GM21786 (cell line): ENCODE measurements at regions not wholly inside any gene's neighbourhood (a gene's known extent, or its start where the extent isn't known, plus 50 kb on each side); places are given as distances from the start of the nearest gene placed in this dataset.
"Not testable (repeated sequence)": the region's sequence is repeated elsewhere in the genome, so short reads cannot be mapped to it uniquely, and the experiment has no call there.

Experiments
- ATAC-seq: cut with Tn5 transposase; IDR thresholded peaks from one replicate; pipeline ENCODE4 v1.9.1; 2021; ENCODE audit not compliant: unreplicated experiment

DNA sequence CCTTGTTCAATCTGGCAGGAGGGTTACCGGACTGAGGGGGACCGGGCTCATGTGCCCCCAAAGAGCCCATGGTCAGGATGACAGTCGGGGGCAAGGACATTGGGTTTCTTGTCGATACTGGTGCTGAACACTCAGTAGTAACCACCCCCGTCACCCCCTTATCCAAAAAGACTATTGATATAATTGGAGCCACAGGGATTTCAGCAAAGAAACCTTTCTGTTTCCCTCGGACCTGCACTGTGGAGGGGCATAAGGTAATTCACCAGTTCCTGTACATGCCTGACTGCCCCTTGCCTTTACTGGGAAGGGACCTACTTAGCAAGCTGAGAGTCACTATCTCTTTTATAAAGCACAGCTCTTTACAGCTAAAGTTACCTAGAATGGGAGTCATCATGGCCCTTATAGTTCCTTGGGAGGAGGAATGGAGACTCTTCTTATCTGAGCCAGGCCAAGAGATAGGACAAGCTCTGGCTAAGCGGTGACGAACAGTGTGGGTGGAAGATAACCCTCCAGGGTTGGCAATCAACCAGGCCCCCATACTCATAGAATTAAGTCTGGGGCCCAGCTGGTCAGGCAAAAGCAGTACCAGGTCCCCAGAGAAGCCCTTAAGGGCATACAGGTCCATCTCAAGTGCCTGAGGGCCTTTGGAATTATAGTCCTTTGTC lies 603.7 kb downstream of the UQCRFS1 start:
- ATAC-seq = no peak

DNA sequence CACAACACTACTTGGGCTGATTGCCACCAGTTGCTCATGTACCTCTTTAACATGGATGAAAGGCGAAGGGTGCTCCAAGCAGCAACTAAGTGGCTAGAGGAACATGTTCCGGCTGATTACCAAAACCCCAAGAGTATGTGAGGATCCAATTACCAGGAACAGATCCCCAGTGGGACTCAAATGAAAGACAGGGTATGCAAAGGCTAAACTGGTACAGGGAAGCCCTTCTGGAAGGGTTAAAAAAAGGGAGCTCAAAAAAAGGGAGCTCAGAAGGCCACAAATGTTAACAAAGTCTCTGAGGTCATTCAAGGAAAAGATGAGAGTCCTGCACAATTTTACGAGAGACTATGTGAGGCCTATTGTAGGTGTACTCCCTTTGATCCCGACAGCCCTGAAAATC lies 604.7 kb downstream of the UQCRFS1 start:
- ATAC-seq = no peak

DNA sequence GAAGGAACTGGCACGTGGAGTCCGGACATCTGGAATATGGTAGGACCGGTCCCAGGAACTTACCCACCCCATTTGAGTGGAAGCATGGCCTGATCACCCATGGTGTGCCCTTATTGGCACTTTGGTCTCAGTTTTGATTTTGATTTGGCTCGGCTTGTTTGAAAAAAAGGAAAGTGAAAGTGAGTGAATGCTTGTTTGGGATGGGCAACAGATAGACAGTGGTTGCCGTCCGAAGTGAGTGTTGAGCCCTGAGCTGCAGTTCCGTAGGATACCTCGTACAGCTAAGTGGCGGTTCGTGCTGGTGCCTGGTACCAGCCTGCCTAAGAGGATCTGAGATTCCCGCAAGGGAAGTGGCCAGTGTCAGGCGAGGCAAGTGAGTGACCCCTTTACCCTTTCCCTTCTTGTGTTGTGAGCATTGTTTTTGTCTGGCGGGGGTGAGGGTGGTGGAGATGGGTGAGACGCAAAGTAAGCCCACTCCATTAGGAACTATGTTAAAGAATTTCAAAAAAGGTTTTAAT lies 605.8 kb downstream of the UQCRFS1 start:
- ATAC-seq = no peak

DNA sequence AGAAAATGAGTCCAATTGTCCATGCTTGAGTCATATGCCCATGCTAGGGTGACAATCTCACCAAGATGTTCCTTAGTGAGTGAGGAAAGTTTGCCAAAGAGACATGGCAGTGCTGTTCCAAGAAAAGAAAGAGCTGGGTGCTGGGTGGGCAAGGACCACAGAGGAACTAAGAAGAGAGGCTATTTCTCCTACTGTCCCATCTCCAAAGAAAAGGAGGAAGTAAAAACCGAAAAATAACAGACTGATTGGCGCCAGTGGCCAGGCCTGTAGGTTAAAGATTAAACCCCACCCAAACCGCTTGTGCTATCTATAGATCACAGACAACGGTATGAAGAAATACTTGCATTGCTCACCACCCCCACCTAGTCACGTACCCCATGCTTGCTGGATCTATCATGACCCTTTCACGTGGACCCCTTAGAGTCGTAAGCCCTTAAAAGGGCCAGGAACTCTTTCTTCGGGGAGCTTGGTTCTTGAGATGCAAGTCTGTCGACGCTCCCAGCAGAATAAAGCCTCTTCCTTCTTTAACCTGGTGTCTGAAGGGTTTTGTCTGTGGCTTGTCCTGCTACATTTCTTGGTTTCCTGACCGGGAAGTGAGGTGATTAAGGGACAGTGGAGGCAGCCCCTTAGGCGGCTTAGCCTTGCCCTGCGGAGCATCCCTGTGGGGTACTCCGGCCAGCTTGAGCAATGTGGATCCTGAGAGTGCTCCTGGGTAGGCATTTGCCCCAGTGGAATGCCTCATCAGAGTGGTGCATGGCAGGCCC lies 606.5 kb downstream of the UQCRFS1 start:
- ATAC-seq = no peak

DNA sequence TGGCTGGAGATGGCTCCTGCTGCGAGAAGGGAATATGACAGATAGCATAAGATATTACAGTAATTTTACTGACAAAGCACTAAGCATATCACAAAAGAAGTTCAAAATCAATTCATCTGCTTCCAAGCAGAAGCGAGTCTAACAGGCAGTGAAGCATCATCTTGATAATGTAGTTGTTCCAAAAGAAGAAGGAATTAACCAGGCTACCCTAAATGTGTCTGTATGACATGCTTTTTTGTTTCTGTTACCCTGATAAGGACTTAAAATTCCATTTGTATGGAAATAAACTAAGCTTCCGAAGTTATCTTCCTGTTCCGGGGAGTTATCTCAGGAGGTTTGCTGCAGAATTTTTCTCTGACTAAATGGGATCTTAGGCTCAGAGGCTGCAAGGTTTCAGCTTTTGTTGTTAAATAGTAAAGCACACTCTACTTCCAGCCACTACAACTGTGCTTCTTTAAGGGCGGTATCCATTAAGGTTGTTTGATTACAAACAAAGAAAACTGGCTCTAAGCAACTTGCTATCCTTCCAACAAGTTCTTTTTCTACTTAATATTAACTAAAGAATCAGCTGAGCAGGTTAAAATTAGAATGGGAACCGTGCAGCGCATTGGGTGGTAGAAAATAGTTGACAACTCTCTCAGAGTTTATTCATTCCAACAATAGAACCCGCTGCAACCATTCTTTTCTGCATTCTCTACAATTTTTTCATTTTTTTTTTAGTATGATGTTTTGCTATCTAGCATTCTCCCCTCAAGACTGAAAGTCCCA lies 607.3 kb downstream of the UQCRFS1 start:
- no peak for ATAC-seq

DNA sequence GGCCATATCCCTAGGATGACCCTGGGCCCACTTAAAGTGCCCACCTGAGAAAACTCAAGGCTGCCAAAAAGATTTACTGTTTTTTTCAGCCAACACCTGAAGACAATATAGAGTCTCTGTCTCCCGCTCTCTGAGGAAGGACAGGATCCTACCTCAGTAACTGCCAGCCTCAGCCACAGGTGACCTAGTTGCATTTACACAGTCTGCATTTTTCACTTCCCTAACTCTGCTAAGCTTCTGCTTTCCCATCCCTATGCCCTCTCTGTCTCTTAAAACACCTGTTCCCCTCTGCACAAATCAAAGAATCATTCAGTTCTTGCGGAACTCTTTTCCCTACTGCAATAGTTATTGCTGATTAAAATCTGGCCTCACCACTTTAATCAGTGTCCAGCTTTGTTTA lies 609.5 kb downstream of the UQCRFS1 start:
- ATAC-seq = no peak

DNA sequence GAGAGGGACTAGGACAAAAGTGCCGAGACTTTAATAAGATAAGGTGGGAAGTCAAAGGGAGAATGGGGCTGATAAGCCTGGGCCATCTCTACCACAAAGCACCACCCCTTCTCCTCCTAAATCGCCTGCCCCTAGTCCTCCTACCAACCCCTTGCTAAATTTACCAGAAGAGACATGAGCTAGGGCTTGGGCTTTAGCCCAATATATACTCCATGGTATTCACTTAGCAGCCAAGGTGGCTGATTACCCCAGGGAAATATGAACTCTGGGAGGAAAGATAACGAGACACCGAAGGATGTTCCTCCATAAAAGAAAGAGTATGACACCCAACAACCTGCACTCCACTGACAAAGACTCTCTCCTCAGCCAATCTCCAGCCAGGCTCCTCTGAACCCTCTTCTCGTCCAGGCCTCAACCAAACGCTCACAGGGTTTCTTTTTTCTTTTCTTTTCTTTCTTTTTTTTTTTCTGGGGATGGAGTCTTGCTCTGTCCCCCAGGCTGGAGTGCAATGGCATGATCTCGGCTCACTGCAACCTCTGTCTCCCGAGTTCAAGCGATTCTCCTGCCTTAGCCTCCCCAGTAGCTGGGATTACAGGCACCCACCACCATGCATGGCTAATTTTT lies 610.2 kb downstream of the UQCRFS1 start:
- ATAC-seq = no peak

DNA sequence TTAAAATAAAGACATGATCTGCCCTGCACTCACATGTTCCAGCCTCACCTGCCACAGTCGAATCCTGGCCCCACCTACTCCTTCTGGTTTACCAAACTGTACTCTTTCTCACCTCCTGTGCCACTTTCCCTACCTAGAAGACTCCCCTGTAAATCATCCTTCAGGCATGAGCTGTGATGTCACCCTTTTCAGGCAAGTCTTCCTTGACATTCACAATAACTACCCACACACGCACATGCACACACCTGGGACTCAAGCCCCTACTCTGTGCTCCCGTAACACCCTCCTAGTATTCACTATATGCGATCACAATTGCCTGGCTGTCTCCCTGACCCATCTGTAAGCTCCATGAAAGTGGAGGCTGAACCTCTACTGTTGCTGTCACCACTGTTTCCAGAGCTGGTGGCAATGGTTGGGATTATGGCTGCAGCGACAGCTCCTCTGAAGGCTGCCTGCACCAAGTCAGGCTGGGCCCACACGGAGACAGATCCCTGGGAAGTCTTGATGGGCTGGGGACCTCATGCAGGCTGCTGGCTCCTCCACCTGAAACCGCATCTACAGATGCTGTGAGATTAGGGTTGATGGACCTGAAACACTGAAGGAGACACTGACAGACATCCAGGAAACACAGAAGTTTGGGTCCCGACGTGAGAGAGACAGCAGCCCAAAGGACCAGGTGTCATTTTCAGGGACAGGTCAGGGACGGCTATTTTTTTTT lies 611.1 kb downstream of the UQCRFS1 start:
- ATAC-seq = no peak

DNA sequence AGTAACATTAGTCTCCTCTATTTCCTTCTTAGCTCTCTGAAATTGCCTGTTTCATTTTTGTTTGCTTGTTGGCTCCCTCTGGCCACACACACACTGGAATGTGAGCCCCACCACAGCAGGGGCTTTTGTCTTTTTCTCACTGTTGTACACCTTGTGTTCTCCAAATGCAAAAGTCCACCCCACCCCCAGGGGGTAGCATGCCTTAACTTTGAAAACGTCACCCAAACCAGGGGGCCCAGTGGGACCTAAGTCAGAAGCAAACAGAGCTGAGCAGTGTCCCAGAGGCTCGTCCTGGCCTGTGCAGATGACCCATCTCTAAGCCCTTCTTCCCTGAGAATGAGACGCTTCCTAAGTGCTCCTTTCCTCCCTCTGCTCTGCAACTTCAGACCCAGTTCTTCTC lies 614.1 kb downstream of the UQCRFS1 start:
- ATAC-seq = no peak

DNA sequence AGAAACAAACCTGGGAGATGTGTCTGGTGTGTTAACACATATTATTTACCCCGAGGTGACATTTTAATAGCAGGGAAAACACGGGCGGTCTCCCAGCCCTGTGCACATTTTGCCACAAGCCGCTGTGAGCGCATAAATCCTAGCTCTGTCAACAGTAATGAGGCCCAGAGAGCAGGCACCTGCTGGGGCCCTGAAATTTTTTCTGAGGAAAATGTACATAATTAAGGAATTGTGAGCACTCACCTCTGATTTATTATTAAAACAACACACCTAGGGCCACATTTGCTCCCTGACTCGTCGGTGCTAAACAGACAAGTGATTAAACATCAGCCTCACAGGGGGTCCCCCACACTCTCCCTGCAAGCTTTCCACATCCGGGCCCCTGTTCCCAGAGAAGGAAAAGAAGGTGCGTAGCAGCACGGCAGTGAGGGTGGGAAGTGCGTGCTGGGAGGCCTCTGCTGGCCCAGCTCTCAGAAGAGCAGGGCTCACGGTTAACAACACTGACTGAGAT lies 616.3 kb downstream of the UQCRFS1 start:
- no peak for ATAC-seq

DNA sequence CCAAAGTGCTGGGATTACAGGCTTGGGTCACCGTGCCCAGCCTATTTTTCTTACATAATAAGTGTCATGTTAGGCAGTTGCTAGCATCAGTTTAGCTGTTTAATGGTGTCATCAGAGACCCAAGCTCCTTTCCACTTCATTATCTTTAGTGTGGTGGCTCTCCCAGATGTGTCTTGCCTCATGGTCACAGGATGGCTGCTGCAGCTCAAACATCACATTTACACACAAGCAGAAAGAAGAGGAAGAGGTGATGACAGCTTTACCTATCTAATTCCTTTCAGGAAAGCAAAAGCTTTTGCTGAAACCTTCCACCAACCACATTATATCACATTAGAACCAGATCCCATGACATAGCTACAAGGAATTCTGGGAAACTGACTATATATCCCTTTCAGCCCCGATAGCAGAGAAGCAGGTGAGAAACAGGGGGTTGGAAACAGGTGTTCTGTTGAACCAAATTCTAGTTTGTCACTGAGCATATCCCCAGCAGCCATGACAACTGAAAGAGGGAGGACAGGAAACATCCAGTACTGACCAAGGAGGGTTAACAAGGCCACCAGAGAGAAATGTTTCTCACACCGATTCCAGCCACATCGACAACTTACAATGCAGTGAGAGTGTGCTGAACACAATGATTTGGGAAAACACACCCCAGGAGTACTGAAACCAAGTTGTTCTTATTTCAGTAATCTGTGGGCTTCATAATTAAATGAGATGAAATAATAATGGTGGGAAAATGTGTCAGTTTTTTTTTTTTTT lies 617.0 kb downstream of the UQCRFS1 start:
- no peak for ATAC-seq

DNA sequence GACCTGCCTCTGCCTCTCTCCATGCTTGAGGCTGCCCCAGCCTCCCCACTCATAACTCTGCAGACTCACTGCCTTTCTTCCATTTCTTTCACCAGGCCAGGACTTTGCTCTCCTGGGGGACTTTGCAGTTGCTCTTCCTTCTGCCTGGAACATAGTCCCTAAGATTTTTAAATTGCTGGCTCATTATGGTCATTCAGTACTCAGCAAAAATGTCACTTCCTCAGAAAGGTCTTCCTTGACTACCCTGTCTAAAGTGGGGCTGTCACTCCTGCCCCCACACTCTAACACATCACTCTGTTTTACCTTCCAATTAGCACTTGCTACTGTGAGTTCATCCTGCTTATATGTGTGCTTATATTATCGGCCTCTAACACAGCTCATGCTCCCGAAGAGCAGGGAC lies 618.2 kb downstream of the UQCRFS1 start:
- no peak for ATAC-seq

DNA sequence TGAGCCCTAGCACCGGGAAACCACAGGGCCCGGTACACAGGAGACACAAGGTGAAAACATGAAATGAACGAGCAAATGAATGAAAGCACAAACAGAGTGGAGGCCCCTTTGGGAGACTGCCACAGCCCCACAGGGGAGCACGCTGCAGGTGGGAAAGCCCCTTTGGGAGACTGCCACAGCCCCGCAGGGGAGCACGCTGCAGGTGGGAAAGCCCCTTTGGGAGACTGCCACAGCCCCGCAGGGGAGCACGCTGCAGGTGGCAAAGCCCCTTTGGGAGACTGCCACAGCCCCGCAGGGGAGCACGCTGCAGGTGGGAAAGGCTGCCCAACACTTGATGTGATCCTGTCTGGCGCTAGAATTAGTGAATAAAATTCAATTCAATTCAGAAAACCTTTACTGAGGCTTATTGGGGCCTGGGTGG lies 623.0 kb downstream of the UQCRFS1 start:
- ATAC-seq = not testable (repeated sequence)

DNA sequence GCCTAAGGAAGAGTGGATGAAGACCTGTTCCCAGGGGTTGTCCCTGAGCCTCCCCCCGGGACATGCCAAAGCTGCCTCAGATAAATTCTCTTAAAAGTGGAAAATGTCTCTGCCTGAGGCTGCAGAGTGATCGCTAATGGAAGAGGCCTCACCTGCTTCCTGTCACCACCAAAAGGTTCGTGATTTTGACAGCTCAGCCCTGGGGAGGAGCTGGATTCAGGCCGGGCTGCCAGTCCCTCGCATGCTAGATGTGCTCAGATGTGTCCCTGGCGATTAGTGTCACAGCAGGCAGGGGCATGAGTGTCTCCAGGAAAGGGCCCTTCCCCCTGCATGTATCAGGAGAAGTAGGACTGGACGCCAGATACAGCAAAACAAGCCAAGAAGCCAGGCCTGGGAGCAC lies 626.5 kb downstream of the UQCRFS1 start:
- ATAC-seq = no peak

DNA sequence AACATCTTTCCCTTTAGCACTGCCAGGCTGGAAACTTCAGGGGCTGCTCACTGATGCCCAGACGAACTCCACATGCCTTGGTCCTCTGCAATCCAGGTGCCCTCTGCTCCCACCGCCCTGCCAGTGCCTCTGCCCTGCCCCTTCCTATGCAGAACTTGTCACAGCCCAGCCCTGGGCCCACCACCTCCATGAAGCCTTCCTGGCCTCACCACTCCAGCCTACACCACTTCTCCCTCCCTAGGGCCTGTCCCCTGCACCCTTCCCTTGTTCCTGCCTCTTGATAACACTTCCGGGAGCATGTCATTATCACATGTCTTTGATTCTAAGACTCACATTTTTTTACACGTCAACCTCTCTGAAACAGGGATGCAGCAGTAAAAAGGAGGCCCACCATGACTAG lies 627.2 kb downstream of the UQCRFS1 start:
- ATAC-seq = no peak

DNA sequence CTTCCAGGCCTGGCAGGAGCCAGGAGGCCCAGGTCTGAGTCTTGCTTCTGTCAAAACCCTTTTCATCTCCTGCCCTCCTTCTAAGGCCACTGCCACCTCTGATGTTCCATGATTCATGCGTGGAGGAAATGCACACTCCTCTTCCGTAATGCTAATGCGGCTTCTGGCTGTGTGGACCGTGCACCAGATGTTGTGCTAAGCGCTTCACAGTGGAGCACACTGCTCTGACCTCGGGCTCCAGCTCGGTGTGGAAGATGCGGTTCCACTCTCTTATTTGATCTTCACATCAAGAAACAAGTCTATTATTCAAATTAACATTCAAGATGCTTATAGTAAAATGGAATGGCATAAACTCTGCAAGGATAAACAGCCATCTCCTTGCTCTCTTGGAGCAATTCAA lies 629.2 kb downstream of the UQCRFS1 start:
- ATAC-seq = no peak

DNA sequence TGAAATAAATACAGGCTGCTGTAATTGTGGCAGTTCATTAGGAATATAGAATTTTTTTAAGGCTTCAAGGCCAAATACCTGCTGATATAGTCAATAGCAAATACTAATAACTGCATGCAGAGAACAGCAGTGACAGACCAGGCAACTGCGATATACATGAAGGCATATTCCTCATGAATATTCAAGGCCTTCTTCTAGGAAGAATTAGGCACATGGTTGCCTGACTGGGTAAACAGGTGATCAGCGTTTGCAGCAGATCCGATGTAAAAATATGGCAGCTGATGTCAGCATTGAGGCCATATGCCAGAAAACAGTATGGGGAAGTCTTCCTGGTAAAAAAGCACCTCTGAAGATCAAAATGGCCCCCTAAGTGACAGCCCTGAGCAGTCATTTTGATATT lies 629.7 kb downstream of the UQCRFS1 start:
- ATAC-seq = no peak

DNA sequence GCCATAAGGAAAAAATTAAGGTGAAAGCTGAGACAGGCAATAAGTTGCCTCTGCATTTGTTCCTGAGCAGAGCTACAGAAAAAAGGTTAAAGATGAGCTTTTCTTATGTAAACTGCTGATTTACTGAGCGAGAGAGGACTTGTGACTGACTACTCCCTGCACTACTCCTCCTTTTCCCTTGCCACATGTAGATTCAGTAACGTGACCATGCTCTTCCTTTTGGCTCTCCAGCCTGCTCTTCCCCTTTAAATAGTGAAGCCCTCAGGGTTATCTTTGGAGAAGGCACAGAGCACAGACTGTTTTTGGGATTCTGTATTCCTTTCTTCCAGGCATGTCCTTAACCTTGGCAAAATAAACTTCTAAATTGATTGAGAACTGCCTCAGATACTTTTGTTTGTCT lies 630.2 kb downstream of the UQCRFS1 start:
- ATAC-seq = no peak

DNA sequence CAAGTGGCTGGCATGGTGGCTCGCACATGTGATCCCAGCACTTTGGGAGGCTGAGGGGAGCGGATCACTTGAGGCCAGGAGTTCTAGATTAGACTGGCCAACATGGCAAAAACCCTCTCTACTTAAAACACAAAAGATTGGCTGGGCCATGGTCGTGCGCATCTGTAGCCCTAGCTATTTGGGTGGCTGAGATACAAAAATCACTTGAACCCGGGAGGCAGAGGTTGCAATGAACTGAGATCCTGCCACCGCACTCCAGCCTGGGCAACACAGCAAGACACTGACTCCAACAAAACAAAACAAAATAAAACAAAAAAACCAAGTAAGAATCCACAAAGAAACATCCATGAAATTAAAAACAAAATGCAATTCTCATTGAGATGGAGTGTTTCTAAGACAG lies 630.6 kb downstream of the UQCRFS1 start:
- ATAC-seq = no peak

DNA sequence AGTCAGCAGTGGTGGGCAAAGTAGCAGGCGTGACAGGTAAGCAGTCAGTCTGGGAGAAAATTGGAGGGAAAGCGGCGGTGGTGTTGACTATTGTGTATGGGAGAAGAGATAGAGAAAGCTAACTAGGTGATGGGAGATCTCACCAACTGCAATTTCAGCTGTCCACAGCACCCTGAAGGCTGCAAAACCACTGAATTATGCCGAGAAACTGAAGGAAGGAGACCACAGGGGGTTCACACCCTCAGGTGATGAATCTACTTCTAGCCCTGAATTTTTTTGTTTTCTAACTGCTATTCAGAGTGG lies 631.5 kb downstream of the UQCRFS1 start:
- no peak for ATAC-seq
